Uterus (tissue), 3 donors: ENCODE measurements at regions not wholly inside any gene's neighbourhood (a gene's known extent, or its start where the extent isn't known, plus 50 kb on each side); places are given as distances from the start of the nearest gene placed in this dataset.
"Not testable (repeated sequence)": the region's sequence is repeated elsewhere in the genome, so short reads cannot be mapped to it uniquely, and the experiment has no call there.

Source experiments
- DNase-seq, 2 donors: peaks; one replicate each; pipeline ENCODE4 v3.0.0-alpha.2; 2019 to 2020
- H3K27ac ChIP-seq, 2 donors: fragments of 200-600 bp; sonication (generic); 1 replicate in 1 of 2; 2 replicates in 1 of 2; pipeline ENCODE4 v1.5.1; 2016 to 2018
- H3K27me3 ChIP-seq, 2 donors: fragments of 200-600 bp; sonication (generic); one replicate each; pipeline ENCODE4 v1.5.1; 2018 to 2019; ENCODE audit warnings: control low read depth in 1 of 2
- H3K36me3 ChIP-seq, 2 donors: fragments of 200-600 bp; sonication (generic); one replicate each; pipeline ENCODE4 v1.5.1; 2019; ENCODE audit warnings: control low read depth in 1 of 2
- H3K4me1 ChIP-seq, 2 donors: fragments of 200-600 bp; sonication (generic); one replicate each; pipeline ENCODE4 v1.5.1; 2018 to 2019; ENCODE audit warnings: control low read depth in 1 of 2
- H3K4me3 ChIP-seq, 2 donors: fragments of 200-600 bp; sonication (generic); 1 replicate in 1 of 2; 2 replicates in 1 of 2; pipeline ENCODE4 v1.5.1; 2018 to 2019; ENCODE audit warnings: mild to moderate bottlenecking in 1 of 2
- H3K9me3 ChIP-seq, 2 donors: fragments of 200-600 bp; sonication (generic); one replicate each; pipeline ENCODE4 v1.5.1; 2019; ENCODE audit warnings: control low read depth in 1 of 2
- POLR2A ChIP-seq, 2 donors: fragments of 450-650 bp; IDR thresholded peaks; one replicate each; pipeline ENCODE4 v1.6.1; 2016; ENCODE audit warnings: antibody characterized with exemption in 2 of 2, mild to moderate bottlenecking in 1 of 2, moderate library complexity in 1 of 2
- intact Hi-C: fragments of 100-400 bp; cut with DNase I; formaldehyde crosslinking; loops from one replicate; pipeline ENCODE4 v1.15.1; 2023; ENCODE audit warnings: low total_unique reads
- TF ChIP-seq, protein P1 (sequence below), 4 experiments: fragments of 200-600 bp in 2 of 4; fragments of 450-650 bp in 2 of 4; sonication (generic) in 2 of 4; IDR thresholded peaks; one replicate each; pipeline ENCODE4 v1.5.1; 2016 to 2019; ENCODE audit warnings: antibody characterized with exemption in 4 of 4, mild to moderate bottlenecking in 2 of 4, moderate library complexity in 1 of 4
- donor health status: DM: yes; HTN: yes; CAD: no.

DNA sequence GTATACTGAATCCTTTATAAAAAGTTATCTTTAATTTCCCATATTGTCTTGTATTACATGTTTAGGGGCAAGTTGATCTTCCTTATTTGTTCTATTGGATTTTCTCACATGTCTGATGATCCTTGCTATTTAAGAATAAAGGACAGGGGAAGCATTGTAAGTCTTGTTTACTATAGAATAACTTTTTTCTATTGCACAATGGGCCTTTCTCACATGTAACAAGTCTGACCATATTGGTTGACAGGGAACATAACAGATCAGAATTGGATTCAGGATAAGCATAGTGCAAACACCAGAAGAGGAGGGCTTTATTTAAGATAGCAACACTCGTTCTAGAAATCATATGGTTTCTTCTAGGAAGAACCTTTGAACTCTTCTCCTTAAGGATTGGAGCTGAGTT is 257.9 kb upstream of the RBMS3 start:
- DNase-seq = no peak
- Histone ChIP-seq H3K27me3 (no peaks in the 10 kb centered on the region), H3K4me3 (no peak overlapping the region), H3K27ac (no peak overlapping the region), H3K9me3 (no peaks in the 10 kb centered on the region), H3K4me1 (no peaks in the 10 kb centered on the region), H3K36me3 (no peaks in the 10 kb centered on the region)
- intact Hi-C loops = no loop called here
- TF ChIP-seq, protein P1, sequence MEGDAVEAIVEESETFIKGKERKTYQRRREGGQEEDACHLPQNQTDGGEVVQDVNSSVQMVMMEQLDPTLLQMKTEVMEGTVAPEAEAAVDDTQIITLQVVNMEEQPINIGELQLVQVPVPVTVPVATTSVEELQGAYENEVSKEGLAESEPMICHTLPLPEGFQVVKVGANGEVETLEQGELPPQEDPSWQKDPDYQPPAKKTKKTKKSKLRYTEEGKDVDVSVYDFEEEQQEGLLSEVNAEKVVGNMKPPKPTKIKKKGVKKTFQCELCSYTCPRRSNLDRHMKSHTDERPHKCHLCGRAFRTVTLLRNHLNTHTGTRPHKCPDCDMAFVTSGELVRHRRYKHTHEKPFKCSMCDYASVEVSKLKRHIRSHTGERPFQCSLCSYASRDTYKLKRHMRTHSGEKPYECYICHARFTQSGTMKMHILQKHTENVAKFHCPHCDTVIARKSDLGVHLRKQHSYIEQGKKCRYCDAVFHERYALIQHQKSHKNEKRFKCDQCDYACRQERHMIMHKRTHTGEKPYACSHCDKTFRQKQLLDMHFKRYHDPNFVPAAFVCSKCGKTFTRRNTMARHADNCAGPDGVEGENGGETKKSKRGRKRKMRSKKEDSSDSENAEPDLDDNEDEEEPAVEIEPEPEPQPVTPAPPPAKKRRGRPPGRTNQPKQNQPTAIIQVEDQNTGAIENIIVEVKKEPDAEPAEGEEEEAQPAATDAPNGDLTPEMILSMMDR (IDR thresholded peaks at IDR 0.05) = no peak
- TF ChIP-seq POLR2A (IDR thresholded peaks at IDR 0.05) = no peak

DNA sequence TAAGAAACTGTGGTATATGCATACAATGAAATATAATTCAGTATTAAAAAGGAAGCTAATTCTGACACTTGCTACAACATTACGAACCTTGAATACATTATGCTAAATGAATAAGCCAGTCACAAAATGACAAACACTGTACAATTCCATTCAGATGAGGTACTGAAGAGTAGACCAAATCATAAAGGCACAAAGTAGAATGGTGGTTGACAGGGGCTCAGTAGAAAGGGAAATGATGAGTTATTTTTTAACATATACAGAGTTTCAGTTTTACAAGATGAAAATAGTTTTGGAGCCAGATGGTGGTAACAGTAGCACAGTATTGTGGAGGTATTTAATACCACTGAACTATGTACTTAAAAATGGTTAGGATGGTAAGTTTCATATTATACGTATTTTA is 254.6 kb upstream of the RBMS3 start:
- Histone ChIP-seq H3K27me3 (no peaks in the 10 kb centered on the region), H3K4me3 (no peak overlapping the region), H3K9me3 (no peaks in the 10 kb centered on the region), H3K4me1 (no peaks in the 10 kb centered on the region), H3K27ac (no peak overlapping the region), H3K36me3 (no peaks in the 10 kb centered on the region)
- no peak for DNase-seq
- intact Hi-C loops = no loop called here
- TF ChIP-seq POLR2A (IDR thresholded peaks at IDR 0.05) = no peak
- TF ChIP-seq, protein P1 (IDR thresholded peaks at IDR 0.05) = no peak

DNA sequence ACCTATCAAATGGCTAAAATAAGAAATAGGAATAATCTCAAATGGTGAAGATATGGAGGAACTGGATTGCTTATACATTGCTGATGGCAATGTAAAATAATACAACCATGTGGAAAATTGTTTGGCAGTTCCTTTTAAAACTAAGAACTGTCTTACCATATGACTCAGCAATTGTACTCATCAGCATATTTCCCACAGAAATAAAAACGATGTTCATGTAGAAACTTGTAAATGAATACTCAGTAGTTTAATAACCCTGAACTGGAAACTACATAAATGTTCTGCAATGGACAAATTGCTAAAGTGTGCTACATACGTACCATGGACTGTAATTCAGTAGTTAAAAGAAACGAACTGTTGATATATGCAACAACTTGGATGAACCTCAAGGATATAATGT is 253.9 kb upstream of the RBMS3 start:
- H3K4me1 ChIP-seq = no peaks in the 10 kb centered on the region
- intact Hi-C loops = no loop called here
- TF ChIP-seq POLR2A (IDR thresholded peaks at IDR 0.05) = no peak
- TF ChIP-seq, protein P1 (IDR thresholded peaks at IDR 0.05) = no peak
- H3K9me3 ChIP-seq = no peaks in the 10 kb centered on the region
- DNase-seq = no peak
- no peak overlapping the region for H3K4me3 ChIP-seq
- H3K27me3 ChIP-seq = no peaks in the 10 kb centered on the region
- H3K27ac ChIP-seq = no peak overlapping the region
- no peaks in the 10 kb centered on the region for H3K36me3 ChIP-seq

DNA sequence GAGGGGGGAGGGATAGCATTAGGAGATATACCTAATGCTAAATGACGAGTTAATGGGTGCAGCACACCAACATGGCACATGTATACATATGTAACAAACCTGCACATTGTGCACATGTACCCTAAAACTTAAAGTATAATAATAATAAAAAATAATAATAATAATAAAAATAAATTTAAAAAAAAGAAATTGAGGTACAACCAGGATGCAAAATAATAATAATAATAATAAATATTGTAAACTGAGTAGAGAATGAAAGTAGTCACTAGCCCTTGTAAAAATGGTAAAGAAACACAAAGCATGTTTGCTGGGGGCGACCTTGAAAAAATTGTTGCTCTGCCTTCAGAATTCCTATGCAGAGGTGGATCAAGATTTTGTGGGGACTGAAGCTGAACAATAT is 249.7 kb upstream of the RBMS3 start:
- H3K4me1 ChIP-seq, H3K27me3 ChIP-seq, H3K36me3 ChIP-seq, DNase-seq, H3K27ac ChIP-seq, H3K9me3 ChIP-seq, H3K4me3 ChIP-seq, intact Hi-C loops: not testable (repeated sequence)

DNA sequence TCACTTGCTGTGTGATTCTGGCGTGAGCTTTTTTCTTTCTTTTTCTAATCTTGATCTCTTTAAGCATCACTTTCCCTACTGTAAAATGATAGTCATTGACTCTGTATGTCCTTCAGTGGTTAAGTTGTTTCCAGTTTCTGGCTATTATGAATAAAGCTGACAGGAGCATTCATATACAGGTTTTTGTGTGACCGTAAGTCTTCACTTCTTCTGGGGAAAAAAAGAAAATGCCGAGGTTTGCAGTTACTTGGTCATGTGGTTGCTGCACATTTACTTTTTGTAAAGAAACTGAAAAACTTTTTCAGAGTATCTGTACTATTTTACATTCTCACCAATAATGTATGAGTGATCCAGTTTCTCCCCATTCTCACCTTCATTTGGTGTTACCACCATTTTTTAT is 247.4 kb upstream of the RBMS3 start:
- Histone ChIP-seq H3K4me3 (no peak overlapping the region), H3K36me3 (no peaks in the 10 kb centered on the region), H3K27me3 (no peaks in the 10 kb centered on the region), H3K4me1 (no peaks in the 10 kb centered on the region), H3K27ac (no peak overlapping the region), H3K9me3 (no peaks in the 10 kb centered on the region)
- DNase-seq = no peak
- intact Hi-C loops = no loop called here
- TF ChIP-seq POLR2A (IDR thresholded peaks at IDR 0.05) = no peak
- TF ChIP-seq, protein P1 (IDR thresholded peaks at IDR 0.05) = no peak

DNA sequence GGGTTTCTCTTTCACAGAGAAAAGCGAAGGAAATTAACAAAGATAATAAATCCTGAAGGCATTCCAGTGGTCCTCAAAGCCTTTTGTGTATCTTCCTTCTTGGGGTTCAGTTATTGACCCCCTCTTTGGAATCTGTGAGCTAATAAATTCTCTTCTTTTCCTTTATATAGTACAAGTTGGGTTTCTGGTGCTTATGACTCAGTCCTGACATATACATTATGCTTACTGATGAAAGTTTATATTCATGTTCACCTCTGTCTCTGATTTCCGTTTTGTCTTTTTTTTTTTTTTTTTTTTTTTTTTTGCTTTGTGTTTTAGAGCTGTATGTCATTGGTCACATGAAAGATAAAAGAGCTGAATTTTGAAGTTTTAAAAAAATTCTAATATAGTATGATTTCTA is 230.7 kb upstream of the RBMS3 start:
- no peaks in the 10 kb centered on the region for H3K36me3 ChIP-seq
- no peaks in the 10 kb centered on the region for H3K4me1 ChIP-seq
- intact Hi-C loops = no loop called here
- no peak overlapping the region for H3K27ac ChIP-seq
- no peak overlapping the region for H3K4me3 ChIP-seq
- no peaks in the 10 kb centered on the region for H3K27me3 ChIP-seq
- TF ChIP-seq, protein P1 (IDR thresholded peaks at IDR 0.05) = no peak
- TF ChIP-seq POLR2A (IDR thresholded peaks at IDR 0.05) = no peak
- no peaks in the 10 kb centered on the region for H3K9me3 ChIP-seq
- no peak for DNase-seq
